HepG2 (cell line): ENCODE measurements at regions not wholly inside any gene's neighbourhood (a gene's known extent, or its start where the extent isn't known, plus 50 kb on each side); places are given as distances from the start of the nearest gene placed in this dataset.

Source experiments
- AKNA ChIP-seq: sonication (generic); formaldehyde crosslinking; IDR thresholded peaks from 2 replicates; pipeline ENCODE4 v1.4.0; 2020; ENCODE audit warnings: missing genetic modification reagents, borderline replicate concordance
- ATF1 ChIP-seq: IDR thresholded peaks from 2 replicates; pipeline ENCODE4 v1.6.1; 2016; ENCODE audit warnings: mild to moderate bottlenecking, control low read depth
- CTCF ChIP-seq: sonication (generic); formaldehyde crosslinking; IDR thresholded peaks from 2 replicates; pipeline ENCODE4 v1.5.0; 2020; ENCODE audit warnings: mild to moderate bottlenecking, missing genetic modification reagents, moderate library complexity
- EZH2 ChIP-seq: conservative IDR thresholded peaks from 2 replicates; pipeline ENCODE4 v1.6.1; 2012; ENCODE audit warnings: mild to moderate bottlenecking, low read depth, low read length, moderate library complexity
- JUNB ChIP-seq: sonication (generic); formaldehyde crosslinking; IDR thresholded peaks from 2 replicates; pipeline ENCODE4 v1.8.0; 2022; ENCODE audit warnings: missing genetic modification reagents, mild to moderate bottlenecking, borderline replicate concordance
- MED1 ChIP-seq: sonication (generic); formaldehyde crosslinking; IDR thresholded peaks from 2 replicates; pipeline ENCODE4 v1.4.0; 2020; ENCODE audit warnings: missing genetic modification reagents
- POLR2AphosphoS2 ChIP-seq: IDR thresholded peaks from 2 replicates; pipeline ENCODE4 v1.6.1; 2011; ENCODE audit warnings: low read depth, low read length, improper control_type of control experiment
- SMC3 ChIP-seq: IDR thresholded peaks from 2 replicates; pipeline ENCODE4 v1.6.1; 2011; ENCODE audit warnings: low read length, improper control_type of control experiment
- U2AF1 ChIP-seq: fragments of 200-400 bp; formaldehyde crosslinking; optimal IDR thresholded peaks from 2 replicates; pipeline ENCODE3; 2017; ENCODE audit warnings: mild to moderate bottlenecking, low read depth, low read length
- ZBTB26 ChIP-seq: IDR thresholded peaks from 2 replicates; pipeline ENCODE4 v1.6.1; 2016; ENCODE audit warnings: missing compliant biosample characterization, missing genetic modification reagents, borderline replicate concordance

GRCh38 chr7:98705626-98706025 is 88.5 kb downstream of the NPTX2 start:
- TF ChIP-seq SMC3, result no peak
- TF ChIP-seq CTCF (CRISPR knock-in tag), result no peak
- no peak for TF ChIP-seq ZBTB26
- TF ChIP-seq JUNB (CRISPR knock-in tag), result no peak
- TF ChIP-seq EZH2, result no peak
- TF ChIP-seq POLR2AphosphoS2, result no peak
- no peak for TF ChIP-seq U2AF1
- TF ChIP-seq AKNA, result no peak
- no peak for TF ChIP-seq MED1 (CRISPR knock-in tag)
- TF ChIP-seq ATF1 (CRISPR knock-in tag), result no peak
